SK-N-MC (cell line): ENCODE measurements at regions not wholly inside any gene's neighbourhood (a gene's known extent, or its start where the extent isn't known, plus 50 kb on each side); places are given as distances from the start of the nearest gene placed in this dataset.

Experiments
- DNase-seq: peaks from one replicate; pipeline ENCODE4 v3.0.0-alpha.2; 2011; ENCODE audit warnings: low read depth, low spot score
- H3K27ac ChIP-seq: fragments of 200-600 bp; sonication (generic); 2 replicates; pipeline ENCODE4 v1.5.1; 2016; ENCODE audit warnings: mixed run types
- H3K36me3 ChIP-seq: fragments of 200-600 bp; sonication (generic); 2 replicates; pipeline ENCODE4 v1.6.1; 2017; ENCODE audit warnings: antibody characterized with exemption, low read length, mixed read lengths; ENCODE audit not compliant: insufficient read depth
- H3K4me3 ChIP-seq: fragments of 200-600 bp; sonication (generic); 2 replicates; pipeline ENCODE4 v1.5.1; 2016
- H3K9ac ChIP-seq: fragments of 200-600 bp; sonication (generic); 2 replicates; pipeline ENCODE4 v1.8.0; 2017; ENCODE audit warnings: mixed run types, mixed read lengths; ENCODE audit not compliant: insufficient read length
- H3K9me3 ChIP-seq: fragments of 200-600 bp; sonication (generic); 2 replicates; pipeline ENCODE4 v1.6.1; 2017; ENCODE audit warnings: low read depth, mild to moderate bottlenecking, antibody characterized with exemption, low read length, moderate library complexity, mixed read lengths
- EZH2 ChIP-seq: fragments of 200-600 bp; sonication (generic); IDR thresholded peaks from one replicate; pipeline ENCODE4 v1.6.1; 2017; ENCODE audit warnings: antibody characterized with exemption
- FOXP2 ChIP-seq: optimal IDR thresholded peaks from 2 replicates; pipeline ENCODE3; 2011; ENCODE audit warnings: mild to moderate bottlenecking, moderate library complexity; ENCODE audit not compliant: insufficient read depth; ENCODE audit errors: extremely low read length, control extremely low read depth
- POLR2AphosphoS5 ChIP-seq: IDR thresholded peaks from 2 replicates; pipeline ENCODE4 v1.6.1; 2012; ENCODE audit warnings: mild to moderate bottlenecking, low read depth, low read length, borderline replicate concordance

- TF ChIP-seq EZH2 (no peak), FOXP2 (no peak), POLR2AphosphoS5 (no peak)
- DNase-seq = no peak
- no peaks in the 10 kb centered on the region for H3K9me3 ChIP-seq
- no peaks in the 10 kb centered on the region for H3K36me3 ChIP-seq
- no peak overlapping the region for H3K4me3 ChIP-seq
- no peak overlapping the region for H3K9ac ChIP-seq
- no peak overlapping the region for H3K27ac ChIP-seq
Measured at GRCh38 chr4:35105486-35105885, 1138.8 kb downstream of the ARAP2 start.

- no peak overlapping the region for H3K27ac ChIP-seq
- TF ChIP-seq EZH2 (no peak), FOXP2 (no peak), POLR2AphosphoS5 (no peak)
- no peak for DNase-seq
- no peaks in the 10 kb centered on the region for H3K9me3 ChIP-seq
- H3K4me3 ChIP-seq = no peak overlapping the region
- H3K36me3 ChIP-seq = no peaks in the 10 kb centered on the region
- H3K9ac ChIP-seq = no peak overlapping the region
Measured at GRCh38 chr4:35106091-35106734, 1138.1 kb downstream of the ARAP2 start.

DNA sequence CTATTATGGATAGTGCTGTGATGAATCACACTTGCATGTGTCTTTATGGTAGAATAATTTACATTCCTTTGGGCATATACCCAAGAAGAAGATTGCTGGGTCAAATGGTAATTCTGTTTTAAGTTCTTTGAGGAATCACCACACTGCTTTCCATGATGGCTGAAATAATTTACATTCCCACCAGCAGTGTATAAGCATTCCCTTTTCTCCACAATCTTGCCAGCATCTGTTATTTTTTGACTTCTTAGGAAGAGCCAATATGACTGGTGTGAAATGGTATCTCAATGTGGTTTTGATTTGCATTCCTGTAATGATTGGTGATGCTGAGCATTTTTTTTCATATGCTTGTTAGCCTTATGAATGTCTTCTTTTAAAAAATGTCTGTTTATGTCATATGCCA lies 1120.2 kb downstream of the ARAP2 start:
- H3K36me3 ChIP-seq = no peaks in the 10 kb centered on the region
- H3K9me3 ChIP-seq = no peaks in the 10 kb centered on the region
- H3K27ac ChIP-seq = no peak overlapping the region
- TF ChIP-seq FOXP2 (no peak), POLR2AphosphoS5 (no peak), EZH2 (no peak)
- DNase-seq = no peak
- H3K4me3 ChIP-seq = no peak overlapping the region
- H3K9ac ChIP-seq = no peak overlapping the region

DNA sequence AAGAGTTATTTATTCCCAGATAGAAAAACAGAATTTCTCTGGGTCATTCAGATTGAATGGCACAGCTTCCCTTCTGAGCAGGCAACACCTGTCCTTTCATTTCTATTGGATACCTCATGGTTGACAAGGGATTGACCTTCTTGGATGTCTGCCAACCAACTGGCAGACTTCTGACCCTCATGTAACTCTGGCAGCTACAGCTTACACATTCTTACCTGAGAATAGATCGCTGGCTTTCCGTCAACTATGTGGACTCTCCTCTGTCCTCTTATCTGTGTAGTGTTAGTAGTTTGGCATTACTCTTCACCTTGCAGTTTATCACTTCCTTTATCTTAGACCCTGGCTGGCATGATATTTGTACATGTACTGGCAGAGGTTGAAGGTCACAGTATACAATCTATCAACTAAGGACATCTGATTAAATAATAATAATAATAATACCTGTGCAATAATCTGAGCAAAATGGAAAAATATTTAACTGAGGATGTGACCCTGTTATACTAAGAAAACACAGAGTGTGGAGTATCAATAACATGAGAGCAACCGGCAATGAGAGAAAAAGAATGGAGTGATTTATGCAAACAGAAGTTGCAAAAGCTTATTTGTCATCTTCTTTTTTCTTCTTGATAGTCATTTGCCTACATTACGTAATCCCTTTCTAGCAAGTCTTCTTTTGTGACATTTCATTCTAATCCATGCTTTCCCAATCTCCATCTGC lies 1118.2 kb downstream of the ARAP2 start:
- H3K36me3 ChIP-seq = no peaks in the 10 kb centered on the region
- DNase-seq = no peak
- H3K9ac ChIP-seq = no peak overlapping the region
- no peak overlapping the region for H3K27ac ChIP-seq
- H3K4me3 ChIP-seq = no peak overlapping the region
- no peaks in the 10 kb centered on the region for H3K9me3 ChIP-seq
- TF ChIP-seq POLR2AphosphoS5 (no peak), FOXP2 (no peak), EZH2 (no peak)

- Histone ChIP-seq H3K27ac (no peak overlapping the region), H3K9ac (no peak overlapping the region), H3K9me3 (no peaks in the 10 kb centered on the region), H3K36me3 (no peaks in the 10 kb centered on the region), H3K4me3 (no peak overlapping the region)
- TF ChIP-seq FOXP2 (no peak), POLR2AphosphoS5 (no peak), EZH2 (no peak)
- no peak for DNase-seq
Measured at GRCh38 chr4:35138449-35138848, 1105.9 kb downstream of the ARAP2 start.

GRCh38 chr4:35147761-35148160 lies 1096.6 kb downstream of the ARAP2 start:
- no peak for TF ChIP-seq POLR2AphosphoS5
- TF ChIP-seq EZH2 = no peak
- TF ChIP-seq FOXP2 = no peak
- Histone ChIP-seq H3K27ac (no peak overlapping the region), H3K9ac (no peak overlapping the region), H3K9me3 (no peaks in the 10 kb centered on the region), H3K36me3 (no peaks in the 10 kb centered on the region), H3K4me3 (no peak overlapping the region)
- no peak for DNase-seq

- no peak overlapping the region for H3K9ac ChIP-seq
- H3K9me3 ChIP-seq = no peaks in the 10 kb centered on the region
- no peak overlapping the region for H3K4me3 ChIP-seq
- DNase-seq = no peak
- TF ChIP-seq FOXP2 (no peak), POLR2AphosphoS5 (no peak), EZH2 (no peak)
- H3K27ac ChIP-seq = no peak overlapping the region
- H3K36me3 ChIP-seq = no peaks in the 10 kb centered on the region
Measured at GRCh38 chr4:35151816-35152572, 1092.3 kb downstream of the ARAP2 start.

GRCh38 chr4:35163168-35163567 lies 1081.1 kb downstream of the ARAP2 start:
- DNase-seq = no peak
- Histone ChIP-seq H3K27ac (no peak overlapping the region), H3K9me3 (no peaks in the 10 kb centered on the region), H3K9ac (no peak overlapping the region), H3K4me3 (no peak overlapping the region), H3K36me3 (no peaks in the 10 kb centered on the region)
- TF ChIP-seq POLR2AphosphoS5 = no peak
- no peak for TF ChIP-seq EZH2
- no peak for TF ChIP-seq FOXP2
